ENCODE measurements at regions not wholly inside any gene's neighbourhood (a gene's known extent, or its start where the extent isn't known, plus 50 kb on each side); places are given as distances from the start of the nearest gene placed in this dataset.

DNA sequence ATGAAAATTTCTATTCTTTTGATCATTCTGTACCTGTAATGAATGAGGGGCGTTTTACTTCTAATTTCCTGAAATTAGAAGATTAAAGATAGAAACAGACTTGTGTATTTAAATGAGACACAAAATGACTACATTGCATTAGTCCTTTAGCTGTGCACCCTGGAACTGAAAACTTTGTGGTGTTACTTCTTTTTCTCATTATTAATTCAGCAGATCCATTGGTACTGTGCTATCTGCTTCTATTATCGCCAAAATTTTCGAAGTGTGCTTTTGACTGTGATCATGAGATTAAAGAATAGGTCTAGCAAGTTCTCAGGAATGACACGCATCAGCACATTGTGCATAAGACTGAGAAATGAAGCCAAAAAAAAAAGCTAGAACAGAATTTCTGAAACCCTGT, 1938.9 kb upstream of the TENM3 start:
- no peaks in the 10 kb centered on the region for H3K27me3 ChIP-seq (ENCODE audit: control insufficient read depth, insufficient read depth, low read length)
- H3K9ac ChIP-seq (ENCODE audit: low read length in 3 of 3), result no peak overlapping the region
- H3K4me3 ChIP-seq (ENCODE audit: low read length in 3 of 3), result no peak overlapping the region
- H3K4me1 ChIP-seq (ENCODE audit: control insufficient read depth in 2 of 3, insufficient read depth in 2 of 3, low read depth in 1 of 3, low read length in 3 of 3), result no peaks in the 10 kb centered on the region
- intact Hi-C loops (cut with DNase I), result no loop called here
- no peaks in the 10 kb centered on the region for H3K36me3 ChIP-seq (ENCODE audit: control insufficient read depth in 2 of 3, insufficient read depth in 3 of 3, low read length in 3 of 3)
- DNase-seq (no peak), FAIRE-seq (no peak)
- no peak overlapping the region for H3K27ac ChIP-seq (ENCODE audit: low read depth in 2 of 2, low read length in 2 of 2)
- no peaks in the 10 kb centered on the region for H3K9me3 ChIP-seq (ENCODE audit: control insufficient read depth in 2 of 3, insufficient read depth in 1 of 3, low read length in 3 of 3)
- TF ChIP-seq, protein P1, sequence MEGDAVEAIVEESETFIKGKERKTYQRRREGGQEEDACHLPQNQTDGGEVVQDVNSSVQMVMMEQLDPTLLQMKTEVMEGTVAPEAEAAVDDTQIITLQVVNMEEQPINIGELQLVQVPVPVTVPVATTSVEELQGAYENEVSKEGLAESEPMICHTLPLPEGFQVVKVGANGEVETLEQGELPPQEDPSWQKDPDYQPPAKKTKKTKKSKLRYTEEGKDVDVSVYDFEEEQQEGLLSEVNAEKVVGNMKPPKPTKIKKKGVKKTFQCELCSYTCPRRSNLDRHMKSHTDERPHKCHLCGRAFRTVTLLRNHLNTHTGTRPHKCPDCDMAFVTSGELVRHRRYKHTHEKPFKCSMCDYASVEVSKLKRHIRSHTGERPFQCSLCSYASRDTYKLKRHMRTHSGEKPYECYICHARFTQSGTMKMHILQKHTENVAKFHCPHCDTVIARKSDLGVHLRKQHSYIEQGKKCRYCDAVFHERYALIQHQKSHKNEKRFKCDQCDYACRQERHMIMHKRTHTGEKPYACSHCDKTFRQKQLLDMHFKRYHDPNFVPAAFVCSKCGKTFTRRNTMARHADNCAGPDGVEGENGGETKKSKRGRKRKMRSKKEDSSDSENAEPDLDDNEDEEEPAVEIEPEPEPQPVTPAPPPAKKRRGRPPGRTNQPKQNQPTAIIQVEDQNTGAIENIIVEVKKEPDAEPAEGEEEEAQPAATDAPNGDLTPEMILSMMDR (IDR thresholded peaks at IDR 0.05; ENCODE audit: borderline replicate concordance, extremely low read depth, insufficient read depth), result no peak

DNA sequence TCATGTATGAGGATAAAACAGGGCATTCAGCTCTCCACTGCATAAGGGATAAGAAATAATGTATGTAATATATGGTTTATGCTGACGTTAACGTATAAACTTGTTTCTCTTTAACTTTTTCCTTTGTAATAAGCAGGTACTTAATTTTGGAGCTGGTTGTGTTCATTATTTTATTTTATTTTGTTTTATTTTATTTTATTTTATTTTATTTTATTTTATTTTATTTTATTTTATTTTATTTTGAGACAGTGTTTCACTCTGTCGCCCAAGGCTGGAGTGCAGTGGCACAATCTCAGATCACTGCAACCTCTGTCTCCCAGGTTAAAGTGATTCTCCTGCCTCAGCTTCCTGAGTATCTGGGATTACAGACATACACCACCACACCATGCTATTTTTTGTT, 1932.6 kb upstream of the TENM3 start:
- no peak for DNase-seq

DNA sequence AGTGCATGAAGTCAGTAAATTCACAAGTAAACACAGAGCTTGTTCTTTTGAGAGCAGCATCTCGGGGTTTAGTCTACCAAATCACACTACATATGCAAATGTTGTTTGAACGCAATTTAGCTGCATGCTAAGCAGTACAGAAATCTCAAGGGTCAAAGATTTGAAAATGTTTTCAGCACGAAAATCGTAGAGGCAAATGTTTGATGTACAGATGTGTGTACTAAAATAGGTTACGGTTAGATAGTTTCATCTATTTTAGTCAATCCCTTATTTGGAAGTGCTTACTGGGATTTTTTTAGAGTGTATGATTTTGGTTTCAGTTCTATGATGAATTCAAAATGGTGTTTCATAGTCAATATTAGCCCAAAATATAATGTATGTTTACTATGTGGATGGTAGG, 1928.2 kb upstream of the TENM3 start:
- intact Hi-C loops (cut with DNase I), result no loop called here
- Histone ChIP-seq H3K27me3 (ENCODE audit: control insufficient read depth, insufficient read depth, low read length) (no peaks in the 10 kb centered on the region), H3K27ac (ENCODE audit: low read depth in 2 of 2, low read length in 2 of 2) (no peak overlapping the region), H3K4me3 (ENCODE audit: low read length in 3 of 3) (no peak overlapping the region), H3K9me3 (ENCODE audit: control insufficient read depth in 2 of 3, insufficient read depth in 1 of 3, low read length in 3 of 3) (no peaks in the 10 kb centered on the region), H3K9ac (ENCODE audit: low read length in 3 of 3) (no peak overlapping the region), H3K36me3 (ENCODE audit: control insufficient read depth in 2 of 3, insufficient read depth in 3 of 3, low read length in 3 of 3) (no peaks in the 10 kb centered on the region), H3K4me1 (ENCODE audit: control insufficient read depth in 2 of 3, insufficient read depth in 2 of 3, low read depth in 1 of 3, low read length in 3 of 3) (no peaks in the 10 kb centered on the region)
- FAIRE-seq (no peak), DNase-seq (no peak)
- TF ChIP-seq, protein P1 (IDR thresholded peaks at IDR 0.05; ENCODE audit: borderline replicate concordance, extremely low read depth, insufficient read depth), result no peak

More for the DNA sequence above, 1932.6 kb upstream of the TENM3 start:
- Histone ChIP-seq H3K4me1 (ENCODE audit: control insufficient read depth in 2 of 3, insufficient read depth in 2 of 3, low read depth in 1 of 3, low read length in 3 of 3) (no peaks in the 10 kb centered on the region), H3K27me3 (ENCODE audit: control insufficient read depth, insufficient read depth, low read length) (no peaks in the 10 kb centered on the region), H3K36me3 (ENCODE audit: control insufficient read depth in 2 of 3, insufficient read depth in 3 of 3, low read length in 3 of 3) (no peaks in the 10 kb centered on the region), H3K9me3 (ENCODE audit: control insufficient read depth in 2 of 3, insufficient read depth in 1 of 3, low read length in 3 of 3) (no peaks in the 10 kb centered on the region), H3K4me3 (ENCODE audit: low read length in 3 of 3) (no peak overlapping the region), H3K27ac (ENCODE audit: low read depth in 2 of 2, low read length in 2 of 2) (no peak overlapping the region), H3K9ac (ENCODE audit: low read length in 3 of 3) (no peak overlapping the region)
- intact Hi-C loops (cut with DNase I), result no loop called here
- no peak for FAIRE-seq
- TF ChIP-seq, protein P1 (IDR thresholded peaks at IDR 0.05; ENCODE audit: borderline replicate concordance, extremely low read depth, insufficient read depth), result no peak

DNA sequence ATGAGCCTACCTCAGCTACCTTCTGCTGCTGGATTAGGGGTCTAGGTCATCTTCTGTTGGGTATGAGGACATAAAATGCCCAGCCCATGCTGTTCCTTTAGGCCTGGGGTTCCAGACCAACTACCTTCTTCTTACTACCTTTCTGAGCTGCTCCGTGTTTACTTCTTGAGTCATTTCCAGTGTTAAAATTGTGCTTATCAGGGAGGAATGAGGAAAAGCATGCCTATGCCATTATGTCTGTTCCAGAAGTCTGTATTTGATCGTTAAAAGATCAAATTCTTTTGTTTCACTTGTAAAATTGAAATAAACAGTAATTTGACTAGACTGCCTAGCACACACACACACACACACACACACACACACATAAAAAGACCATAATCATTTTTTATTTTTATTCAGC, 1912.7 kb upstream of the TENM3 start:
- Histone ChIP-seq H3K4me1 (ENCODE audit: control insufficient read depth in 2 of 3, insufficient read depth in 2 of 3, low read depth in 1 of 3, low read length in 3 of 3) (no peaks in the 10 kb centered on the region), H3K9ac (ENCODE audit: low read length in 3 of 3) (no peak overlapping the region), H3K4me3 (ENCODE audit: low read length in 3 of 3) (no peak overlapping the region), H3K9me3 (ENCODE audit: control insufficient read depth in 2 of 3, insufficient read depth in 1 of 3, low read length in 3 of 3) (no peaks in the 10 kb centered on the region), H3K36me3 (ENCODE audit: control insufficient read depth in 2 of 3, insufficient read depth in 3 of 3, low read length in 3 of 3) (no peaks in the 10 kb centered on the region), H3K27me3 (ENCODE audit: control insufficient read depth, insufficient read depth, low read length) (no peaks in the 10 kb centered on the region), H3K27ac (ENCODE audit: low read depth in 2 of 2, low read length in 2 of 2) (no peak overlapping the region)
- intact Hi-C loops (cut with DNase I), result no loop called here
- FAIRE-seq, result no peak
- no peak for DNase-seq
- TF ChIP-seq, protein P1 (IDR thresholded peaks at IDR 0.05; ENCODE audit: borderline replicate concordance, extremely low read depth, insufficient read depth), result no peak

All from kidney (tissue), 13 donors.